Upper lobe of left lung (tissue), 4 donors: ENCODE measurements at regions not wholly inside any gene's neighbourhood (a gene's known extent, or its start where the extent isn't known, plus 50 kb on each side); places are given as distances from the start of the nearest gene placed in this dataset.

Source experiments
- POLR2A ChIP-seq, 4 donors: fragments of 450-650 bp; IDR thresholded peaks; one replicate each; pipeline ENCODE4 v1.5.1; 2016 to 2017; ENCODE audit warnings: antibody characterized with exemption in 4 of 4, mild to moderate bottlenecking in 2 of 4
- POLR2AphosphoS5 ChIP-seq, 2 donors: sonication (generic); formaldehyde crosslinking; IDR thresholded peaks; one replicate each; pipeline ENCODE4 v1.5.1; 2017; ENCODE audit warnings: antibody characterized with exemption in 2 of 2
- TF ChIP-seq, protein P1 (sequence below), 6 experiments: fragments of 450-650 bp in 4 of 6; fragments of 200-600 bp in 2 of 6; sonication (generic) in 2 of 6; IDR thresholded peaks; one replicate each; pipeline ENCODE4 v1.5.1; 2016 to 2019; ENCODE audit warnings: antibody characterized with exemption in 6 of 6

DNA sequence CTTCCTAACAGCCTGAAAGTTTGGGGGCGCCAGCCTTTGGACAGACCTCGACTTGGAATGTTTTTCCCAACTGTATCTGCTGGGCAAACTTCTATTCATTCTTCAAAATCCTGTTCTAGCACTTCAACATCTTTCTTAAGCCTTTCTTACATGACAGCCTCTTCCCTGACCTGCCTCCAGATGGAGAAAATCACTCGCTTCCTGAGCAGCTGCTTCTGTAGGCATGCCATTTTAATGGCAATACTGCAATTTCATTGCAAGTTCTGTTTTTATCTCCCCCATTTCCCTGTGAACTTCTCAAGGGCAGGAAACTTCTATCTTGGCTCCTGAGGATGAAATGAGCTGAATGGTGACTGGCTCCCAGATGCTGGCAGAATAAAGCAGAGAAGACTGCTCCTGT is 128.8 kb upstream of the ASIC2 start:
- TF ChIP-seq, protein P1, sequence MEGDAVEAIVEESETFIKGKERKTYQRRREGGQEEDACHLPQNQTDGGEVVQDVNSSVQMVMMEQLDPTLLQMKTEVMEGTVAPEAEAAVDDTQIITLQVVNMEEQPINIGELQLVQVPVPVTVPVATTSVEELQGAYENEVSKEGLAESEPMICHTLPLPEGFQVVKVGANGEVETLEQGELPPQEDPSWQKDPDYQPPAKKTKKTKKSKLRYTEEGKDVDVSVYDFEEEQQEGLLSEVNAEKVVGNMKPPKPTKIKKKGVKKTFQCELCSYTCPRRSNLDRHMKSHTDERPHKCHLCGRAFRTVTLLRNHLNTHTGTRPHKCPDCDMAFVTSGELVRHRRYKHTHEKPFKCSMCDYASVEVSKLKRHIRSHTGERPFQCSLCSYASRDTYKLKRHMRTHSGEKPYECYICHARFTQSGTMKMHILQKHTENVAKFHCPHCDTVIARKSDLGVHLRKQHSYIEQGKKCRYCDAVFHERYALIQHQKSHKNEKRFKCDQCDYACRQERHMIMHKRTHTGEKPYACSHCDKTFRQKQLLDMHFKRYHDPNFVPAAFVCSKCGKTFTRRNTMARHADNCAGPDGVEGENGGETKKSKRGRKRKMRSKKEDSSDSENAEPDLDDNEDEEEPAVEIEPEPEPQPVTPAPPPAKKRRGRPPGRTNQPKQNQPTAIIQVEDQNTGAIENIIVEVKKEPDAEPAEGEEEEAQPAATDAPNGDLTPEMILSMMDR (IDR thresholded peaks at IDR 0.05): no peak
- TF ChIP-seq POLR2A (IDR thresholded peaks at IDR 0.05) (no peak), POLR2AphosphoS5 (IDR thresholded peaks at IDR 0.05) (no peak)
